ENCODE measurements at regions not wholly inside any gene's neighbourhood (a gene's known extent, or its start where the extent isn't known, plus 50 kb on each side); places are given as distances from the start of the nearest gene placed in this dataset.

- H3K27me3 ChIP-seq (ENCODE audit: insufficient read depth, low read length), result no peaks in the 10 kb centered on the region
- H3K4ac ChIP-seq (ENCODE audit: low read depth, low read length), result no peak overlapping the region
- no peak overlapping the region for H2AFZ ChIP-seq (ENCODE audit: low read length)
- no peak overlapping the region for H4K8ac ChIP-seq (replicated peaks; ENCODE audit: insufficient read length, low read depth, low read length)
- H4K91ac ChIP-seq (ENCODE audit: insufficient read length, low read depth, low read length), result no peak overlapping the region
- H2BK20ac ChIP-seq (ENCODE audit: low read depth, low read length, poor library complexity, severe bottlenecking), result no peak overlapping the region
- no peak for DNase-seq
- H3K27me3 Mint-ChIP-seq (ENCODE audit: low read depth), result no peaks in the 10 kb centered on the region
- H3K36me3 Mint-ChIP-seq (ENCODE audit: insufficient read depth in 1 of 3, low read depth in 3 of 3), result no peaks in the 10 kb centered on the region
- H3K4me1 Mint-ChIP-seq, result no peaks in the 10 kb centered on the region
- WGBS (ENCODE audit: extremely low coverage, insufficient read length, low lambda C conversion rate), result no CpG with 5 or more reads among the region's 5 CpGs
- no peak overlapping the region for H3K23ac ChIP-seq (ENCODE audit: insufficient read length, low read depth, low read length)
- no peak overlapping the region for H2BK12ac ChIP-seq (ENCODE audit: insufficient read length, low read depth, low read length)
- H2AK5ac ChIP-seq (ENCODE audit: insufficient read length, low read length), result no peak overlapping the region
- no peaks in the 10 kb centered on the region for H3K9me3 ChIP-seq (ENCODE audit: control insufficient read depth, low read depth, low read length)
- TF ChIP-seq, protein P1, sequence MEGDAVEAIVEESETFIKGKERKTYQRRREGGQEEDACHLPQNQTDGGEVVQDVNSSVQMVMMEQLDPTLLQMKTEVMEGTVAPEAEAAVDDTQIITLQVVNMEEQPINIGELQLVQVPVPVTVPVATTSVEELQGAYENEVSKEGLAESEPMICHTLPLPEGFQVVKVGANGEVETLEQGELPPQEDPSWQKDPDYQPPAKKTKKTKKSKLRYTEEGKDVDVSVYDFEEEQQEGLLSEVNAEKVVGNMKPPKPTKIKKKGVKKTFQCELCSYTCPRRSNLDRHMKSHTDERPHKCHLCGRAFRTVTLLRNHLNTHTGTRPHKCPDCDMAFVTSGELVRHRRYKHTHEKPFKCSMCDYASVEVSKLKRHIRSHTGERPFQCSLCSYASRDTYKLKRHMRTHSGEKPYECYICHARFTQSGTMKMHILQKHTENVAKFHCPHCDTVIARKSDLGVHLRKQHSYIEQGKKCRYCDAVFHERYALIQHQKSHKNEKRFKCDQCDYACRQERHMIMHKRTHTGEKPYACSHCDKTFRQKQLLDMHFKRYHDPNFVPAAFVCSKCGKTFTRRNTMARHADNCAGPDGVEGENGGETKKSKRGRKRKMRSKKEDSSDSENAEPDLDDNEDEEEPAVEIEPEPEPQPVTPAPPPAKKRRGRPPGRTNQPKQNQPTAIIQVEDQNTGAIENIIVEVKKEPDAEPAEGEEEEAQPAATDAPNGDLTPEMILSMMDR (conservative IDR thresholded peaks at IDR 0.05), result no peak
- H3K56ac ChIP-seq (ENCODE audit: insufficient read length, low read depth, low read length), result no peak overlapping the region
- no peak overlapping the region for H3K18ac ChIP-seq (ENCODE audit: insufficient read length, low read depth, low read length)
- H3K9me3 Mint-ChIP-seq, result no peaks in the 10 kb centered on the region; a peak in 2 of 5 replicates
- no peak overlapping the region for H3K27ac Mint-ChIP-seq
- no peaks in the 10 kb centered on the region for H3K79me2 ChIP-seq (ENCODE audit: insufficient read depth, low read length)
- no peak overlapping the region for H3K14ac ChIP-seq (ENCODE audit: insufficient read depth, low read length)
- no peak overlapping the region for H2BK5ac ChIP-seq (ENCODE audit: insufficient read length, low read length)
- no peak overlapping the region for H3K9ac ChIP-seq (ENCODE audit: extremely low read depth, insufficient read length, low read length)
- H3T11ph ChIP-seq (ENCODE audit: low read length), result no peak overlapping the region
- no peak overlapping the region for H2BK120ac ChIP-seq (ENCODE audit: low read depth, low read length, poor library complexity, severe bottlenecking)
- H3K23me2 ChIP-seq (ENCODE audit: insufficient read length, low read depth, low read length, poor library complexity, severe bottlenecking), result no peaks in the 10 kb centered on the region
- no peak overlapping the region for H3K27ac ChIP-seq (ENCODE audit: insufficient read length, low read depth, low read length)
- no peaks in the 10 kb centered on the region for H3K4me1 ChIP-seq (ENCODE audit: insufficient read depth, low read length)
- no peak overlapping the region for H4K5ac ChIP-seq (ENCODE audit: insufficient read length, low read depth, low read length)
- H3K79me1 ChIP-seq (ENCODE audit: insufficient read depth, low read depth, low read length, poor library complexity, severe bottlenecking), result no peaks in the 10 kb centered on the region
- no peak overlapping the region for H2BK15ac ChIP-seq (ENCODE audit: low read depth, low read length)
- H3K4me3 Mint-ChIP-seq, result no peak overlapping the region
- no peaks in the 10 kb centered on the region for H4K20me1 ChIP-seq (ENCODE audit: control insufficient read depth, insufficient read depth, insufficient read length)
- no peak overlapping the region for H3K4me2 ChIP-seq (ENCODE audit: insufficient read depth, insufficient read length, low read length)
Observed at GRCh38 chr6:8201679-8202078, 99.3 kb upstream of the EEF1E1 start.

Data from H9 (cell line).